SU-DHL-6 (cell line): ENCODE measurements at regions not wholly inside any gene's neighbourhood (a gene's known extent, or its start where the extent isn't known, plus 50 kb on each side); places are given as distances from the start of the nearest gene placed in this dataset.

Source experiments
- H2AFZ ChIP-seq: fragments of 200-600 bp; sonication (generic); 2 replicates; pipeline ENCODE4 v1.6.1; 2014; ENCODE audit warnings: low read depth, mild to moderate bottlenecking, moderate library complexity, mixed read lengths, antibody characterized with exemption, low read length; ENCODE audit not compliant: severe bottlenecking
- H3F3A ChIP-seq: fragments of 200-600 bp; shearing (Covaris generic); 2 replicates; pipeline ENCODE4 v1.6.0; 2016; ENCODE audit warnings: antibody characterized with exemption, mild to moderate bottlenecking; ENCODE audit not compliant: insufficient read depth
- H3K27ac ChIP-seq: fragments of 200-600 bp; sonication (generic); 2 replicates; pipeline ENCODE4 v1.5.1; 2016; ENCODE audit warnings: low read depth, mild to moderate bottlenecking, low read length, moderate library complexity, mixed read lengths
- H3K27me3 ChIP-seq: fragments of 200-600 bp; sonication (generic), shearing (Covaris generic); 2 replicates; pipeline ENCODE4 v1.6.0; 2014; ENCODE audit warnings: mild to moderate bottlenecking, low read length
- H3K36me3 ChIP-seq: fragments of 200-600 bp; sonication (generic); 2 replicates; pipeline ENCODE4 v1.6.1; 2014; ENCODE audit warnings: mild to moderate bottlenecking, low read length, mixed read lengths
- H3K4me2 ChIP-seq: fragments of 300-600, 200-600 bp; shearing (Covaris generic), sonication (generic); 2 replicates; pipeline ENCODE4 v1.6.0; 2014; ENCODE audit warnings: low read length, low read depth, mild to moderate bottlenecking; ENCODE audit not compliant: poor library complexity, severe bottlenecking
- H3K4me3 ChIP-seq: fragments of 200-600 bp; sonication (generic); 2 replicates; pipeline ENCODE4 v1.5.1; 2014; ENCODE audit warnings: antibody characterized with exemption, low read length, mild to moderate bottlenecking, mixed read lengths; ENCODE audit not compliant: insufficient read depth, poor library complexity, severe bottlenecking
- H3K79me2 ChIP-seq: fragments of 200-600 bp; sonication (generic); 2 replicates; pipeline ENCODE4 v1.6.1; 2014; ENCODE audit warnings: mild to moderate bottlenecking, low read length, moderate library complexity; ENCODE audit not compliant: insufficient read depth
- H3K9ac ChIP-seq: fragments of 200-600 bp; sonication (generic); 2 replicates; pipeline ENCODE4 v1.7.0; 2014; ENCODE audit warnings: mild to moderate bottlenecking, low read length
- H3K9me2 ChIP-seq: fragments of 200-600 bp; sonication (generic); replicated peaks from 2 replicates; pipeline ENCODE4 v1.6.1; 2014; ENCODE audit warnings: low read length; ENCODE audit not compliant: insufficient read depth
- H3K9me3 ChIP-seq: fragments of 200-600 bp; sonication (generic); 2 replicates; pipeline ENCODE4 v1.6.1; 2014; ENCODE audit warnings: low read length, mixed read lengths; ENCODE audit not compliant: insufficient read depth
- H4K20me1 ChIP-seq: fragments of 200-600 bp; sonication (generic); 2 replicates; pipeline ENCODE4 v1.6.1; 2014; ENCODE audit warnings: low read depth, mild to moderate bottlenecking, antibody characterized with exemption, low read length, moderate library complexity, mixed read lengths
- CTCF ChIP-seq: fragments of 200-600 bp; sonication (generic); IDR thresholded peaks from one replicate; pipeline ENCODE4 v1.5.1; 2017; ENCODE audit warnings: antibody characterized with exemption, mild to moderate bottlenecking, low read length, moderate library complexity; ENCODE audit not compliant: insufficient read depth, poor library complexity, severe bottlenecking
- EZH2phosphoT487 ChIP-seq: fragments of 200-600 bp; sonication (generic), shearing (Covaris generic); conservative IDR thresholded peaks from 2 replicates; pipeline ENCODE4 v1.6.1; 2018; ENCODE audit warnings: mild to moderate bottlenecking, antibody characterized with exemption, low read length, moderate library complexity, mixed read lengths

GRCh38 chr16:65295527-65295926 is 173.7 kb upstream of the CDH11 start:
- Histone ChIP-seq H3K9ac (no peak overlapping the region), H3K9me2 (no peaks in the 10 kb centered on the region), H3K27me3 (no peaks in the 10 kb centered on the region), H3K79me2 (no peaks in the 10 kb centered on the region), H3K4me2 (no peak overlapping the region), H3K36me3 (no peaks in the 10 kb centered on the region), H3F3A (no peaks in the 10 kb centered on the region), H3K4me3 (no peak overlapping the region), H3K9me3 (no peaks in the 10 kb centered on the region), H3K27ac (no peak overlapping the region), H4K20me1 (no peaks in the 10 kb centered on the region), H2AFZ (no peak overlapping the region)
- TF ChIP-seq EZH2phosphoT487 (no peak), CTCF (no peak)

GRCh38 chr16:65294708-65295107 is 172.8 kb upstream of the CDH11 start:
- no peaks in the 10 kb centered on the region for H3K79me2 ChIP-seq
- H3K4me3 ChIP-seq: no peak overlapping the region
- TF ChIP-seq CTCF (no peak), EZH2phosphoT487 (no peak)

GRCh38 chr16:65294165-65294564 is 172.3 kb upstream of the CDH11 start:
- TF ChIP-seq CTCF (no peak), EZH2phosphoT487 (no peak)
- Histone ChIP-seq H3K27ac (no peak overlapping the region), H3F3A (no peaks in the 10 kb centered on the region), H3K4me2 (no peak overlapping the region), H3K9me2 (no peaks in the 10 kb centered on the region), H3K9me3 (no peaks in the 10 kb centered on the region), H3K9ac (no peak overlapping the region), H4K20me1 (no peaks in the 10 kb centered on the region), H3K36me3 (no peaks in the 10 kb centered on the region), H3K79me2 (no peaks in the 10 kb centered on the region), H3K4me3 (no peak overlapping the region), H2AFZ (no peak overlapping the region), H3K27me3 (no peaks in the 10 kb centered on the region)

More at GRCh38 chr16:65294708-65295107, 172.8 kb upstream of the CDH11 start:
- H3K27me3 ChIP-seq: no peaks in the 10 kb centered on the region
- no peaks in the 10 kb centered on the region for H3K36me3 ChIP-seq
- no peaks in the 10 kb centered on the region for H4K20me1 ChIP-seq
- H3K9ac ChIP-seq: no peak overlapping the region
- no peaks in the 10 kb centered on the region for H3K9me2 ChIP-seq
- no peak overlapping the region for H2AFZ ChIP-seq
- H3K27ac ChIP-seq: no peak overlapping the region
- H3K4me2 ChIP-seq: no peak overlapping the region
- no peaks in the 10 kb centered on the region for H3K9me3 ChIP-seq
- H3F3A ChIP-seq: no peaks in the 10 kb centered on the region

- Histone ChIP-seq H3K9ac (no peak overlapping the region), H3K9me2 (no peaks in the 10 kb centered on the region), H3F3A (no peaks in the 10 kb centered on the region), H3K4me3 (no peak overlapping the region), H4K20me1 (no peaks in the 10 kb centered on the region), H3K4me2 (no peak overlapping the region), H3K79me2 (no peaks in the 10 kb centered on the region), H2AFZ (no peak overlapping the region), H3K36me3 (no peaks in the 10 kb centered on the region), H3K27ac (no peak overlapping the region), H3K27me3 (no peaks in the 10 kb centered on the region), H3K9me3 (no peaks in the 10 kb centered on the region)
- TF ChIP-seq CTCF (no peak), EZH2phosphoT487 (no peak)
Measured at GRCh38 chr16:65289022-65289421, 167.2 kb upstream of the CDH11 start.
